ENCODE measurements at regions not wholly inside any gene's neighbourhood (a gene's known extent, or its start where the extent isn't known, plus 50 kb on each side); places are given as distances from the start of the nearest gene placed in this dataset.

DNA sequence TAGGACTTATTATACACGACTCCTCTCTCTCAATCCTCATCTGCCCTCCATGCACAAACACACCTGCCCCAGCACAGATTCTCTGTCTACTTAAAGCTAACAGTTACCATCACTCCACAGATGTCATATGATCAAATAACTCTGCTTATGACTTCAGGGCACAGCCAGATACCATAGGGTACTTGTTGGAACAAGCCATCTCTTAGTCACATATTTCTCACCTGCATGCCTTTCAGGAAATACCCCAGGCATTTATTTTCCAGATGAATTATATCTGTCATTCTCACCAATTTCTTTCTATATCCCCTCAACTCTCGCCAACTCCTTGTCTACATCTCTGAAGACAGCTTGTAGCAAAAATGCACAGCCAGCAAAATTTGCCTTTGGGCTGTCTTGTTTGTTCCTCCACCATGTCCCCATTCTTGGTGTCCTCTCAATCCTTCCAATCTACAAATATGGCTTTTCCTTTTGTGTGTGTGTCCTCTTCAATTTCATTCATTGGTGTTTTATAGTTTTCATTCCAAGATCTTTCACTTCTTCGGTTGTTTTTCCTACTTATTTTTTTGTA, 353.9 kb upstream of the CAMK1G start:
- H3K4me3 ChIP-seq (ENCODE audit: low read depth, low read length), result no peak overlapping the region
- DNase-seq (ENCODE audit: low read depth), result no peak
- TF ChIP-seq, protein P1, sequence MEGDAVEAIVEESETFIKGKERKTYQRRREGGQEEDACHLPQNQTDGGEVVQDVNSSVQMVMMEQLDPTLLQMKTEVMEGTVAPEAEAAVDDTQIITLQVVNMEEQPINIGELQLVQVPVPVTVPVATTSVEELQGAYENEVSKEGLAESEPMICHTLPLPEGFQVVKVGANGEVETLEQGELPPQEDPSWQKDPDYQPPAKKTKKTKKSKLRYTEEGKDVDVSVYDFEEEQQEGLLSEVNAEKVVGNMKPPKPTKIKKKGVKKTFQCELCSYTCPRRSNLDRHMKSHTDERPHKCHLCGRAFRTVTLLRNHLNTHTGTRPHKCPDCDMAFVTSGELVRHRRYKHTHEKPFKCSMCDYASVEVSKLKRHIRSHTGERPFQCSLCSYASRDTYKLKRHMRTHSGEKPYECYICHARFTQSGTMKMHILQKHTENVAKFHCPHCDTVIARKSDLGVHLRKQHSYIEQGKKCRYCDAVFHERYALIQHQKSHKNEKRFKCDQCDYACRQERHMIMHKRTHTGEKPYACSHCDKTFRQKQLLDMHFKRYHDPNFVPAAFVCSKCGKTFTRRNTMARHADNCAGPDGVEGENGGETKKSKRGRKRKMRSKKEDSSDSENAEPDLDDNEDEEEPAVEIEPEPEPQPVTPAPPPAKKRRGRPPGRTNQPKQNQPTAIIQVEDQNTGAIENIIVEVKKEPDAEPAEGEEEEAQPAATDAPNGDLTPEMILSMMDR (IDR thresholded peaks at IDR 0.05; ENCODE audit: low read depth, low read length, missing control alignments), result no peak

DNA sequence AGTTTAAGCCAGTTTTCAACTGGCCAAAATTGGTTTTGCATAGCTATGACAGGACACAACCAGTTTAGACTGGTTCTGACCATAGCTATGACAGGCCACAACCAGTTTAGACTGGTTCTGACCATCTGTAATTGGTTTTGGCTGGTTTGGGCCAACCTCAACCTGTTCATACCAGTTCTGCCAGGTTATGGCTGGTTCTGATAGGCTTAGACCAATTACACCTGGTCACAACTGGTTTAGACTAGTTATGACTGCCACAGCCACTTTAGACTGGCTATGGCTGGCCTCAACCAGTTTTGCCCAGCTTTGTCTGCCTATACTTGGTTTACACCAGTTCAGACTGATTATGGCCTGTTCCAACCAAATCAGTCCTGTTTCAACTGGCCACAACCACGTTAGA, 353.2 kb upstream of the CAMK1G start:
- no peak overlapping the region for H3K4me3 ChIP-seq (ENCODE audit: low read depth, low read length)
- no peak for DNase-seq (ENCODE audit: low read depth)
- TF ChIP-seq, protein P1 (IDR thresholded peaks at IDR 0.05; ENCODE audit: low read depth, low read length, missing control alignments), result no peak

DNA sequence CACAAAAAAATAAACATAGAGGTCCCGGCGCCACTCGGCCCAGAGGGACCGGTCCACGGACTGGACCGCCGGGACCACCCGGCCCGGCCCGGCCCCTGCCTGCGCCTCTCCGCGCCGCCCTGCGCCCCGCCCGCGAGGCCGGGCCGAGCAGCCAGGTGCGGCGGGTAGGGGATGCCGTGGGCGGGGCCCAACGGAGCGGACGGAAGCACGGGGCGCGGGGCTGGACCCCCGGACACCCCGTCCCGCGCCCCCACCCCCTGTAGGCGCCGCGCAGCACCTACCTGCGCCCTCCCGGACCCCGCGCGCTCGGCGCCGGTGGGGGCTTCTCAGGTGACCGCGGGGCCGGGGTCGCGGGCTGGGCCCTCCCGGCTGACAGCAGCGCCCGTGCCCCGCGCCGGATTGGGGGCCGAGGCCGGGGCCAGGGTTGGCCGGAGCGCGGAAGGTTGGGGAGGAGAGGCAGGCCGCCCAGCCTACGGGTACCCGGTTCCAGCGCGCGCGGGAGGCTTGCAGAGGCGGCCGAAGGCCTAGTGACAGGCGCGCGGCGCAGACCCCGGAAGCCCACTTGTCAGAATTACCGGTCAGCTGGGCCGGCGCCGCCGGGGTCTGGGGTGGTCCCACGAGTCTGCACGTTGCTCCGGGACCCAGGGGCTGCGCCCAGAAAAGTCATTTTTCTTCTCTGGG, 351.9 kb upstream of the CAMK1G start:
- H3K4me3 ChIP-seq (ENCODE audit: low read depth, low read length), result no peak overlapping the region
- DNase-seq (ENCODE audit: low read depth), result no peak
- TF ChIP-seq, protein P1 (IDR thresholded peaks at IDR 0.05; ENCODE audit: low read depth, low read length, missing control alignments), result no peak

DNA sequence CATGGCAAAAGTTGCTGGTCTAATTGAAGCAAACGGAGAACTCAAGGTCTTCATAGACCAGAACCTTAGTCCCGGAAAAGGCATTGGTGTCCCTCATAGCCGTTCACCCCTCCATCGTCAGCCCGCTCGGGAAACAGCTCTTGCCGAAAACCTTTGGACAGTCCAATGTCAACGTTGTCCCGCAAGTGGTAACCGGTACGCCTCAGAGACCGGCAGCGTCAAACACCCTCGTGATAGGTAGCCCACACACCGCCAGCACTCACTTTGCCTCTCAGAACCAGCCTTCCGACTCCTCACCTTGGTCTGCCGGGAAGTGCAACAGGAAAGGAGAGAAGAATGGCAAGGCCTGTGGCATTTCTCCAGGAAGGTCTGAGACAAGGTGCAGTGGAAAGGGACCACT, 351.3 kb upstream of the CAMK1G start:
- TF ChIP-seq, protein P1 (IDR thresholded peaks at IDR 0.05; ENCODE audit: low read depth, low read length, missing control alignments), result no peak
- H3K4me3 ChIP-seq (ENCODE audit: low read depth, low read length), result no peak overlapping the region
- DNase-seq (ENCODE audit: low read depth), result no peak

DNA sequence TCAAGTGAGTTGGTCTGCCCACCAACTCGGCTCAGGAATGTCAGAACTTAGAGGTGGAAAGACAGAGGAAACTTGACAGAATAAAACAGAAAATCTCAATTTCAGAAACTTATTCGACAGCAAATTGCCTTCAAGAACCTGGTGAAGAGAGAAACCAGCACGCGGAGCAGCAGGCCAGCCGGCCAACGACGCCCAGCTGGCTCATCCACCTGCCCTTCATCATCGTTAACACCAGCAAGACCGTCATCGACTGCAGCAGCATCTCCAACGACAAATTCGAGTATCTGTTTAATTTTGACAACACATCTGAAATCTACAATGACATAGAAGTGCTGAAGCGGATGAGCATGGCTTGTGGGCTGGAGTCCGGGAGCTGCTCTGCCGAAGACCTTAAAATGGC, 350.8 kb upstream of the CAMK1G start:
- no peak overlapping the region for H3K4me3 ChIP-seq (ENCODE audit: low read depth, low read length)
- TF ChIP-seq, protein P1 (IDR thresholded peaks at IDR 0.05; ENCODE audit: low read depth, low read length, missing control alignments), result no peak
- DNase-seq (ENCODE audit: low read depth), result no peak

DNA sequence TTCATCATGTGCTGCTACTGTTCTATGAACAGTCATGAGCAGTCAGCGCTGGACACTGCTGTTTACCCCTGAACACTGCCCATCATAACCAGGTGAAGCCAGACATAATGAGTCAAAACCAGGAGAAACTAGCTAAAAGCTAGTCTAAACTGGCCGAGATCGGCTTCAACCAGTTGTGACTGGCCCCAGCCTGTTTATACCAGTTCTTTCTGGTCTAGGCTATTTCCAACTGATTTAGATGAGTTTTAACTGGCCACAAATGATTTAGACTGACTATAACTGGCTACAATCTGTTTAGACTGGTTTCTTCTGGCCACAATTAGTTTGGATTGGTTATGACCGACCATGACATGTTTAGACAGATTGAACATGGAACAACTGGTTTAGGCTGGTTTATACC, 348.3 kb upstream of the CAMK1G start:
- no peak overlapping the region for H3K4me3 ChIP-seq (ENCODE audit: low read depth, low read length)
- TF ChIP-seq, protein P1 (IDR thresholded peaks at IDR 0.05; ENCODE audit: low read depth, low read length, missing control alignments), result no peak
- DNase-seq (ENCODE audit: low read depth), result peak; percentile 4

DNA sequence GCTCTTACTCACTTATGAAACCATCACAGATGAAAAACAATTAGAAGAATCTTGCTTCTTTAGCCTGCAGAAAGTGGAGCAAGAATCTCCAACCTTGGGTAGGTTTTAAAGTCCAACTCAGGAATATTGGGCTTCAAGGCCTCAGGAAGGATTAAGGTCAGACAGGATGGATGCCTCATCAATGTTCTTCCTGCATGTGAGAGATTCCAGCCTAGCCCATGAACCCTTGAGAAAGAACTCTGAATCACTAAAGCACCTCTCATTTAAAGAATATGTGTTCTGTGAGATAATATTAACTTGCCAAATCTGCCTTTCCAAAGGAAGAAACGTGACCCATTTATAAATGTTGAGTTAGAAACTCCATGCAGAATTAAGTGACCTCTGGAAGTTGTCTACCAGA, 345.2 kb upstream of the CAMK1G start:
- DNase-seq (ENCODE audit: low read depth), result no peak
- H3K4me3 ChIP-seq (ENCODE audit: low read depth, low read length), result no peak overlapping the region
- TF ChIP-seq, protein P1 (IDR thresholded peaks at IDR 0.05; ENCODE audit: low read depth, low read length, missing control alignments), result no peak
